GM18909 (cell line): ENCODE measurements at regions not wholly inside any gene's neighbourhood (a gene's known extent, or its start where the extent isn't known, plus 50 kb on each side); places are given as distances from the start of the nearest gene placed in this dataset.

ENCODE experiments used
- ATAC-seq: cut with Tn5 transposase; IDR thresholded peaks from one replicate; pipeline ENCODE4 v1.9.1; 2021; ENCODE audit warnings: mild to moderate bottlenecking; ENCODE audit not compliant: unreplicated experiment, poor library complexity

GRCh38 chr4:100742045-100742444 lies 224.2 kb upstream of the EMCN start:
- ATAC-seq: no peak

GRCh38 chr4:100739426-100739825 lies 221.6 kb upstream of the EMCN start:
- no peak for ATAC-seq

- no peak for ATAC-seq
These were observed 220.7 kb upstream of the EMCN start for GRCh38 chr4:100738196-100739165.

- no peak for ATAC-seq
These were observed 219.0 kb upstream of the EMCN start for GRCh38 chr4:100736641-100737451.

- no peak for ATAC-seq
These were observed 211.0 kb upstream of the EMCN start for GRCh38 chr4:100728861-100729260.

GRCh38 chr4:100722866-100723459 lies 205.1 kb upstream of the EMCN start:
- no peak for ATAC-seq

GRCh38 chr4:100722133-100722532 lies 204.3 kb upstream of the EMCN start:
- no peak for ATAC-seq

GRCh38 chr4:100721490-100721889 lies 203.7 kb upstream of the EMCN start:
- ATAC-seq: no peak

GRCh38 chr4:100721077-100721476 lies 203.3 kb upstream of the EMCN start:
- ATAC-seq: no peak

GRCh38 chr4:100716416-100716815 lies 198.6 kb upstream of the EMCN start:
- no peak for ATAC-seq

GRCh38 chr4:100708776-100709175 lies 191.0 kb upstream of the EMCN start:
- ATAC-seq: no peak

GRCh38 chr4:100707786-100708185 lies 190.0 kb upstream of the EMCN start:
- no peak for ATAC-seq

- ATAC-seq: no peak
These were observed 178.7 kb upstream of the EMCN start for GRCh38 chr4:100696531-100696930.

GRCh38 chr4:100695871-100696270 lies 178.0 kb upstream of the EMCN start:
- ATAC-seq: no peak

- ATAC-seq: no peak
These were observed 177.3 kb upstream of the EMCN start for GRCh38 chr4:100695039-100695654.

GRCh38 chr4:100694467-100694866 lies 176.6 kb upstream of the EMCN start:
- no peak for ATAC-seq

- ATAC-seq: no peak
These were observed 173.0 kb upstream of the EMCN start for GRCh38 chr4:100690812-100691211.

GRCh38 chr4:100688368-100688767 lies 170.5 kb upstream of the EMCN start:
- no peak for ATAC-seq

- no peak for ATAC-seq
These were observed 164.8 kb upstream of the EMCN start for GRCh38 chr4:100682477-100683218.

- no peak for ATAC-seq
These were observed 163.5 kb upstream of the EMCN start for GRCh38 chr4:100681289-100681688.
